ENCODE measurements at regions not wholly inside any gene's neighbourhood (a gene's known extent, or its start where the extent isn't known, plus 50 kb on each side); places are given as distances from the start of the nearest gene placed in this dataset.
"Not testable (repeated sequence)": the region's sequence is repeated elsewhere in the genome, so short reads cannot be mapped to it uniquely, and the experiment has no call there.

GRCh38 chr5:110812639-110813038 is 73.8 kb downstream of the SLC25A46 start:
- H3K4me3 Mint-ChIP-seq, result no peak overlapping the region
- DNase-seq (no peak), ATAC-seq (no peak)
- H3K9me3 Mint-ChIP-seq (ENCODE audit: low read depth), result no peaks in the 10 kb centered on the region
- no peak overlapping the region for H3K27ac Mint-ChIP-seq
- CTCF ChIA-PET, result no interaction called here
- H3K4me1 Mint-ChIP-seq, result no peaks in the 10 kb centered on the region
- H3K27me3 Mint-ChIP-seq, result peaks cover 6% of the 10 kb centered on the region
- no peaks in the 10 kb centered on the region for H3K36me3 Mint-ChIP-seq

GRCh38 chr5:110815916-110816605 is 77.3 kb downstream of the SLC25A46 start:
- CTCF ChIA-PET, result no interaction called here

GRCh38 chr5:110817459-110817858 is 78.7 kb downstream of the SLC25A46 start:
- CTCF ChIA-PET, result no interaction called here

More at GRCh38 chr5:110815916-110816605, 77.3 kb downstream of the SLC25A46 start:
- Mint-ChIP-seq H3K4me1 (no peaks in the 10 kb centered on the region), H3K36me3 (no peaks in the 10 kb centered on the region), H3K9me3 (ENCODE audit: low read depth) (no peaks in the 10 kb centered on the region), H3K27me3 (peaks cover 6% of the 10 kb centered on the region), H3K27ac (no peak overlapping the region), H3K4me3 (no peak overlapping the region)
- no peak for DNase-seq
- ATAC-seq, result no peak

GRCh38 chr5:110823571-110823970 is 84.8 kb downstream of the SLC25A46 start:
- peaks cover 9% of the 10 kb centered on the region for H3K9me3 Mint-ChIP-seq (ENCODE audit: low read depth)
- H3K27ac Mint-ChIP-seq, result no peak overlapping the region
- CTCF ChIA-PET, result no interaction called here
- no peaks in the 10 kb centered on the region for H3K36me3 Mint-ChIP-seq
- no peak overlapping the region for H3K4me3 Mint-ChIP-seq
- ATAC-seq (no peak), DNase-seq (no peak)
- H3K4me1 Mint-ChIP-seq, result no peaks in the 10 kb centered on the region
- no peaks in the 10 kb centered on the region for H3K27me3 Mint-ChIP-seq

More at GRCh38 chr5:110817459-110817858, 78.7 kb downstream of the SLC25A46 start:
- Mint-ChIP-seq H3K36me3 (no peaks in the 10 kb centered on the region), H3K27me3 (peaks cover 3% of the 10 kb centered on the region), H3K27ac (no peak overlapping the region), H3K4me1 (no peaks in the 10 kb centered on the region), H3K4me3 (no peak overlapping the region), H3K9me3 (ENCODE audit: low read depth) (no peaks in the 10 kb centered on the region)
- ATAC-seq (no peak), DNase-seq (no peak)

GRCh38 chr5:110824936-110825441 is 86.2 kb downstream of the SLC25A46 start:
- Mint-ChIP-seq H3K27me3 (no peaks in the 10 kb centered on the region), H3K4me3 (no peak overlapping the region), H3K27ac (no peak overlapping the region), H3K9me3 (ENCODE audit: low read depth) (peaks cover 10% of the 10 kb centered on the region), H3K36me3 (no peaks in the 10 kb centered on the region), H3K4me1 (no peaks in the 10 kb centered on the region)
- ATAC-seq (no peak), DNase-seq (no peak)
- CTCF ChIA-PET, result no interaction called here

GRCh38 chr5:110832683-110833082 is 93.9 kb downstream of the SLC25A46 start:
- no peak for ATAC-seq

GRCh38 chr5:110834933-110835332 is 96.1 kb downstream of the SLC25A46 start:
- ATAC-seq; H3K4me3 Mint-ChIP-seq; H3K9me3 Mint-ChIP-seq (ENCODE audit: low read depth); CTCF ChIA-PET; H3K27me3 Mint-ChIP-seq; H3K27ac Mint-ChIP-seq; H3K4me1 Mint-ChIP-seq; DNase-seq; H3K36me3 Mint-ChIP-seq: not testable (repeated sequence)

More at GRCh38 chr5:110832683-110833082, 93.9 kb downstream of the SLC25A46 start:
- DNase-seq, result no peak
- Mint-ChIP-seq H3K4me3 (no peak overlapping the region), H3K36me3 (no peaks in the 10 kb centered on the region), H3K4me1 (no peaks in the 10 kb centered on the region), H3K9me3 (ENCODE audit: low read depth) (peaks cover 4% of the 10 kb centered on the region), H3K27me3 (no peaks in the 10 kb centered on the region), H3K27ac (no peak overlapping the region)
- CTCF ChIA-PET, result no interaction called here

GRCh38 chr5:110836851-110837250 is 98.0 kb downstream of the SLC25A46 start:
- DNase-seq (no peak), ATAC-seq (no peak)
- Mint-ChIP-seq H3K27ac (no peak overlapping the region), H3K27me3 (no peaks in the 10 kb centered on the region), H3K36me3 (no peaks in the 10 kb centered on the region), H3K4me1 (no peaks in the 10 kb centered on the region), H3K9me3 (ENCODE audit: low read depth) (no peaks in the 10 kb centered on the region), H3K4me3 (no peak overlapping the region)
- CTCF ChIA-PET, result no interaction called here

- CTCF ChIA-PET; H3K4me1 Mint-ChIP-seq; H3K4me3 Mint-ChIP-seq; H3K27ac Mint-ChIP-seq; ATAC-seq; H3K9me3 Mint-ChIP-seq (ENCODE audit: low read depth); H3K36me3 Mint-ChIP-seq; DNase-seq; H3K27me3 Mint-ChIP-seq: not testable (repeated sequence)
Measured at GRCh38 chr5:110838357-110838756, 99.5 kb downstream of the SLC25A46 start.

- ATAC-seq (no peak), DNase-seq (no peak)
- Mint-ChIP-seq H3K36me3 (no peaks in the 10 kb centered on the region), H3K4me3 (no peak overlapping the region), H3K27ac (no peak overlapping the region), H3K27me3 (no peaks in the 10 kb centered on the region), H3K9me3 (ENCODE audit: low read depth) (no peaks in the 10 kb centered on the region), H3K4me1 (no peaks in the 10 kb centered on the region)
- CTCF ChIA-PET, result no interaction called here
Measured at GRCh38 chr5:110838961-110839360, 100.2 kb downstream of the SLC25A46 start.

- Mint-ChIP-seq H3K9me3 (ENCODE audit: low read depth) (no peaks in the 10 kb centered on the region), H3K27ac (no peak overlapping the region), H3K27me3 (no peaks in the 10 kb centered on the region), H3K36me3 (no peaks in the 10 kb centered on the region), H3K4me1 (no peaks in the 10 kb centered on the region), H3K4me3 (no peak overlapping the region)
- DNase-seq (no peak), ATAC-seq (no peak)
- CTCF ChIA-PET, result no interaction called here
Measured at GRCh38 chr5:110840347-110840960, 101.6 kb downstream of the SLC25A46 start.

GRCh38 chr5:110841137-110841536 is 102.3 kb downstream of the SLC25A46 start:
- Mint-ChIP-seq H3K27me3 (no peaks in the 10 kb centered on the region), H3K36me3 (no peaks in the 10 kb centered on the region), H3K4me3 (no peak overlapping the region), H3K9me3 (ENCODE audit: low read depth) (no peaks in the 10 kb centered on the region), H3K4me1 (no peaks in the 10 kb centered on the region), H3K27ac (no peak overlapping the region)
- CTCF ChIA-PET, result no interaction called here
- ATAC-seq, result no peak
- DNase-seq, result no peak

- CTCF ChIA-PET, result no interaction called here
- H3K4me1 Mint-ChIP-seq, result no peaks in the 10 kb centered on the region
- H3K27ac Mint-ChIP-seq, result no peak overlapping the region
- H3K9me3 Mint-ChIP-seq (ENCODE audit: low read depth), result no peaks in the 10 kb centered on the region
- H3K36me3 Mint-ChIP-seq, result no peaks in the 10 kb centered on the region
- ATAC-seq (no peak), DNase-seq (no peak)
- no peak overlapping the region for H3K4me3 Mint-ChIP-seq
- H3K27me3 Mint-ChIP-seq, result no peaks in the 10 kb centered on the region
Measured at GRCh38 chr5:110842948-110843347, 104.1 kb downstream of the SLC25A46 start.

- Mint-ChIP-seq H3K27ac (no peak overlapping the region), H3K9me3 (ENCODE audit: low read depth) (peaks cover 2% of the 10 kb centered on the region), H3K4me1 (no peaks in the 10 kb centered on the region), H3K27me3 (no peaks in the 10 kb centered on the region), H3K36me3 (no peaks in the 10 kb centered on the region), H3K4me3 (no peak overlapping the region)
- ATAC-seq, result no peak
- no peak for DNase-seq
- CTCF ChIA-PET, result no interaction called here
Measured at GRCh38 chr5:110844251-110844650, 105.4 kb downstream of the SLC25A46 start.

All from activated CD8-positive, alpha-beta memory T cell treated with anti-CD3 and anti-CD28 coated beads, Interleukin-2, amount 10 ng/mL, durations not matched to agents 7 days and 5 days (primary cell).